ENCODE measurements at regions not wholly inside any gene's neighbourhood (a gene's known extent, or its start where the extent isn't known, plus 50 kb on each side); places are given as distances from the start of the nearest gene placed in this dataset.

DNA sequence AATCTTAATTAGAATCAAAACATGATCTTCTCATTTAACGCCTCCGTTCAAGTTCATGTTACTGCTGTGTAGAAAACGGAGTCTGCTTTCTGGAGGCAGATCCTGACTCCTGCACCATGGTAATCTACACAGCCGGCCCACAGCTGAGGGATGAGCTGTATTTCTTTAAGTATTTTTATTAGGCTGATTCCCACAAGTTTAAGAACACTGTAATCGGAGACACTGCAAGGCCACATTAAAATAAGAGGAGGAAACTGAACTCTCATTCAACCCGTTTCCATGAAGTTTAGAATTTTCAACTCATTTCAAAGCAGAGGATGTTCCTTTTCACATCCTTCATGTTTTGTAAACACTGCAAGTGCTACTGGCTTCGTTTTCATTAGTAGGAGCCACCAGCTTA is 372.2 kb downstream of the NFIB start:
- TF ChIP-seq, protein P1, sequence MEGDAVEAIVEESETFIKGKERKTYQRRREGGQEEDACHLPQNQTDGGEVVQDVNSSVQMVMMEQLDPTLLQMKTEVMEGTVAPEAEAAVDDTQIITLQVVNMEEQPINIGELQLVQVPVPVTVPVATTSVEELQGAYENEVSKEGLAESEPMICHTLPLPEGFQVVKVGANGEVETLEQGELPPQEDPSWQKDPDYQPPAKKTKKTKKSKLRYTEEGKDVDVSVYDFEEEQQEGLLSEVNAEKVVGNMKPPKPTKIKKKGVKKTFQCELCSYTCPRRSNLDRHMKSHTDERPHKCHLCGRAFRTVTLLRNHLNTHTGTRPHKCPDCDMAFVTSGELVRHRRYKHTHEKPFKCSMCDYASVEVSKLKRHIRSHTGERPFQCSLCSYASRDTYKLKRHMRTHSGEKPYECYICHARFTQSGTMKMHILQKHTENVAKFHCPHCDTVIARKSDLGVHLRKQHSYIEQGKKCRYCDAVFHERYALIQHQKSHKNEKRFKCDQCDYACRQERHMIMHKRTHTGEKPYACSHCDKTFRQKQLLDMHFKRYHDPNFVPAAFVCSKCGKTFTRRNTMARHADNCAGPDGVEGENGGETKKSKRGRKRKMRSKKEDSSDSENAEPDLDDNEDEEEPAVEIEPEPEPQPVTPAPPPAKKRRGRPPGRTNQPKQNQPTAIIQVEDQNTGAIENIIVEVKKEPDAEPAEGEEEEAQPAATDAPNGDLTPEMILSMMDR (IDR thresholded peaks at IDR 0.05; ENCODE audit: low read depth, low read length, missing control alignments), result no peak
- DNase-seq (ENCODE audit: low read depth), result no peak
- in situ Hi-C loops (cut with HindIII; ENCODE audit: low sequenced_read_pairs), result no loop called here
- H3K4me3 ChIP-seq (ENCODE audit: low read depth, low read length), result no peak overlapping the region

DNA sequence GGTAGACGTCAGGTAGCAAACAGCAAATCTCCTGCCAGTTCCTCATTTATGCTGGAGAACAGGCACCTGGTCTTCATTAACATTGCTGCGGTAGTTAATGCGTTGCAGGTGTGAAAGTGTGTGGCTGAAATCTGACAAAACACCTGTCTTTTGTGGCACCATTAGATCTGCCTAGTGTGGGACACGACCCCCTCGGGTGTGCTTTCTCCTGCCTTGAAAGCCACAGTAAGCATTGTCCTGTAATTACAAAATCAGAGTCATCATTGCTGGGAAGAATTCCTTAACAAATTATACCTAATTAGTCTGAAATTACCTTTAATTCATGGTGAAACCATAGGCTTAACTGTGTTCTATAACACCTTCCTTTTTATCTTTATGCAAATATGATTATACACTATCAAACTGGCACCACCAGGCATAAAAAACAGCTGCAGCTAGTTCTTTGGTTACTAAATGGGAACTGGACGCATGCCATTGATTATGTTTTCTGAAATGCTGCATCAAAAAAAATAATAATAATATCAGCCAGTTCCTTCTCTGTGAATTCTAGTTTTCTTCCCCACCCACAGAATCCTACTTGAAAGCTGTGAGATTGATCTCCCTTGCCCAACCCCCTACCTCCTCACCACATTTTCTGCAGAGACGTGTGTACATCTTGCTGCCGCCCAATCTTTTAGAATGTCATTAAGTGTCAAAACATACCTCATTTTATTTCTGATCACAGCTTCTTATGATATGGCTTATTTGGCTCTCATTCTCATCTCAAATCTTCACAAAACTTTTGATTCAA is 374.0 kb downstream of the NFIB start:
- no peak for DNase-seq (ENCODE audit: low read depth)
- TF ChIP-seq, protein P1 (IDR thresholded peaks at IDR 0.05; ENCODE audit: low read depth, low read length, missing control alignments), result no peak
- in situ Hi-C loops (cut with HindIII; ENCODE audit: low sequenced_read_pairs), result no loop called here
- no peak overlapping the region for H3K4me3 ChIP-seq (ENCODE audit: low read depth, low read length)

DNA sequence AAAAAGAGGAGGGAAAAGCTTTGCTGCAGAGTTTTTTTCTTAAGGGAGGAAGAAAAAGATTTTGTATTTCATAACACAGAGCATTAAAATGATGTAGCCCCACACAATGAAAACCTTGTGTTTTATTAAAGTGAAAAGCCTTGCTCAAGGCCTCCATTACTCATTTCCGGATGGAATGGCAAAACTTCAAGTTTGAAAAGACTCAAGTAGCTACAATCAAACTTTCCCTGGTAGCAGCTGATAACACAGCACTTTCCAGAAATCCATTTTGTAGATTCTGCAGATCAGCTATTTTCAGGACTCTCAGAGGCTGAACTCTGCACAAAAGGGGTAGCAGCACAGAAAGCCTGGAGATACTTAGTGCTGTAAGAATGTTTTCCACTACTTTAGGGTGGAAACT is 374.8 kb downstream of the NFIB start:
- DNase-seq (ENCODE audit: low read depth), result peak; percentile 63
- no peak overlapping the region for H3K4me3 ChIP-seq (ENCODE audit: low read depth, low read length)
- TF ChIP-seq, protein P1 (IDR thresholded peaks at IDR 0.05; ENCODE audit: low read depth, low read length, missing control alignments), result no peak
- in situ Hi-C loops (cut with HindIII; ENCODE audit: low sequenced_read_pairs), result no loop called here

DNA sequence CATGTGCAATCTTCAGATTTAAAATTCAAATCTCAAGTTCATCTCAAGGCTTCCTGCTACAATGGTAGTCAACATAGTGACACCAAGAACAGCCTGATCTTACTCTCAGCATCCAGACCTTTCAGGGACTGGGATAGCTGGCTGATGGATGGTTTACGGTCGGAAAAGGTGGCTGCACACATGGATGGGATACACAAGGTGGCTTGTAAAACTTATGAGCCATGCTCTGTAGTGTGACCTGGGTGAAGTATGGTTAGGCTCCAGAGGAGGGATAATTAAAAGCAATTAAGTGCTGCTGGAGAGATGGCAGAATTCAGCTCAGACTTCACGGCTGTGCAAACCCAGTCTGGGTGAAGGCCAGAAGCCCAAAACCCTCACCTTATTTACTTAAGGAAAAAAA is 379.5 kb downstream of the NFIB start:
- TF ChIP-seq, protein P1 (IDR thresholded peaks at IDR 0.05; ENCODE audit: low read depth, low read length, missing control alignments), result no peak
- DNase-seq (ENCODE audit: low read depth), result no peak
- in situ Hi-C loops (cut with HindIII; ENCODE audit: low sequenced_read_pairs), result no loop called here
- no peak overlapping the region for H3K4me3 ChIP-seq (ENCODE audit: low read depth, low read length)

DNA sequence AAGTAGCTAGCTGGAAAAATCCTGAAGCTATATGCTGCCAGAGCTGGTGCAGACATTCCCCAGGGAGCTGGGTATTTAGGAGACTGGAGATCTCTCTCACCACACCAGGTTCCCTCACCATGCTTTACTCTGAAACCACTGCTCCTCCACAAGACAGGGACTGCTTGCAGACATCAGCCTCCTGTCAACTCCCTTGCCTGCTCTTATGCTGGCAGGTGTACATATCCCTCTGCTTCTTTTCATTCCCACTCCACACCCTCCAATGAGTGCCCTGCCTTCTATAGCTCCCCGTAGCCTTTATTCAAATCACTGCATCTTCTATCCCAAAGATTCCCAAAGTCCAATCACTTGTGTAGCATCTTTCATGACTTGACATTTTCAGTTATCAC is 380.7 kb downstream of the NFIB start:
- H3K4me3 ChIP-seq (ENCODE audit: low read depth, low read length), result no peak overlapping the region
- DNase-seq (ENCODE audit: low read depth), result no peak
- in situ Hi-C loops (cut with HindIII; ENCODE audit: low sequenced_read_pairs), result no loop called here
- TF ChIP-seq, protein P1 (IDR thresholded peaks at IDR 0.05; ENCODE audit: low read depth, low read length, missing control alignments), result no peak

DNA sequence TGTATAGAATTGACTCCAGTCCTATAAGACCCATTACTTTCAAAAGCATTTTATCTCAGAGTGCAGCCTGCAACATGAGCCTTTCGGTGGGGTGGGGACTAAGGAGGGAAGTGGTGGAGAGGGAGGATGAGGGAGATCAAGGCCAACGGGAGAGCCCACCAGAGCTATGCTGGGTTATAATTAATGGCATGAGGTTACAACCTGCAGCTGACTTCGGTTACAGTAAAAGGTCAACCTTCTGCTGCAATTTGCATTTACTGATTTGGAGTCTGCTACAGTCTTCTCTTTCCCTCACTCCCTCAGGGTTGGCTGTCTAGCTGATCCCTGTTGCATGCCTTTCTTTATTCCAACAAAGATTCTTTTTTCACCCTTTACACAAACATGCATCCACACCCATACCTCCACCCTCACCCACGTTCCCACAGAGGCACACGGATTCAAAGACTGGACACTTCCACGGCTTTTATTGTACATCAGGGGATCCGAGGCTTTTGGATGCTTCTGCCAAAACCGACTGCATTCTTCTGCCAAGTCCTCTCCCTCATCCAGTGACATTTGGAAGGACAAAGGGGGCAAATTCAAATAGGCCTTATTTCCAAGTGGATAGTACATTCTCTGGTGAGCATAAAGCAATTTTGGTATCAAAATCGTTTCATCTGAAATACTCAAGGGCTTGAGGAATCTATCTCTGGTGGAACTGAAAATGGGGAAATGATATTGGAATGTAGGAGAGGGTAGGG is 381.2 kb downstream of the NFIB start:
- in situ Hi-C loops (cut with HindIII; ENCODE audit: low sequenced_read_pairs), result no loop called here
- no peak overlapping the region for H3K4me3 ChIP-seq (ENCODE audit: low read depth, low read length)
- DNase-seq (ENCODE audit: low read depth), result no peak
- TF ChIP-seq, protein P1 (IDR thresholded peaks at IDR 0.05; ENCODE audit: low read depth, low read length, missing control alignments), result no peak
